GM21515 (cell line): ENCODE measurements at regions not wholly inside any gene's neighbourhood (a gene's known extent, or its start where the extent isn't known, plus 50 kb on each side); places are given as distances from the start of the nearest gene placed in this dataset.
A peak's percentile ranks its signal among the peaks of the same experiment; 100 is the strongest.

ENCODE experiments used
- ATAC-seq: cut with Tn5 transposase; IDR thresholded peaks from one replicate; pipeline ENCODE4 v1.9.1; 2021; ENCODE audit not compliant: unreplicated experiment

DNA sequence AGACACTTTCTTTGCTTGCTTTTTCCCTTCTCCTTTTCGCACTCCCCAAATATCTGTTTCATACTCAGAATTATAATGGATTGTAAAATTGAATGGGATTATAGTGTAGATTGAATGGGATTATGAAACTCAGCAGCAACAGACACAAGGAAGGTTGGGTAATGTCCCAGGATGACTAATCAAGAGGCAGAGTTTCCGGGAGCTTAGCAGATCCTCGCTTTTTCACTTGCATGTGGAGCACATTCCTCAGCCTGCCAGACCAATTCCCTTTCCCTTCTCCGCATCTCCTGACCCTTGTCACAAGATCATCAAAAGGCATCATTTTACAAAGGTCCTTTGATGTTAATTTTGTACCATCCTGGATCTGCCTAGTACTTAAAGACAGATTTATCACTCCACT is 55.1 kb upstream of the SLC1A1 start:
- no peak for ATAC-seq

DNA sequence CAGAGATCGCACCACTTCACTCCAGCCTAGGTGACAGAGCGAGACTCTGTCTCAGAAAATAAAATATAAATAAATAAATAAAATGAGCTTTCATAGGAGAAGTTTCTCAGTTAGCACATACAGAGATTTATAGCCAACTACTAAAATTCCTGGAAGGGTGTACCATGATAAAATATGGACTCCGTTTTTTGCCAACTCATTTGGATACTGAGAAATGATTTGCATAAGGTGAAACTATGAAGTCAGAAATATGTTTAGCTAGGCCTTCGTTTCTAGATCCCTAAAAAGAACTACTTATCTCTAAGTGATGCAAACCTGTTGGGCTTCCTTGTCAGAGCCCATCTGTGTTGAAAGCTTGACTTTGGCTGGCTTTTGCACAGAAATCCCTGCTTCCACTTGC is 56.9 kb upstream of the SLC1A1 start:
- no peak for ATAC-seq

DNA sequence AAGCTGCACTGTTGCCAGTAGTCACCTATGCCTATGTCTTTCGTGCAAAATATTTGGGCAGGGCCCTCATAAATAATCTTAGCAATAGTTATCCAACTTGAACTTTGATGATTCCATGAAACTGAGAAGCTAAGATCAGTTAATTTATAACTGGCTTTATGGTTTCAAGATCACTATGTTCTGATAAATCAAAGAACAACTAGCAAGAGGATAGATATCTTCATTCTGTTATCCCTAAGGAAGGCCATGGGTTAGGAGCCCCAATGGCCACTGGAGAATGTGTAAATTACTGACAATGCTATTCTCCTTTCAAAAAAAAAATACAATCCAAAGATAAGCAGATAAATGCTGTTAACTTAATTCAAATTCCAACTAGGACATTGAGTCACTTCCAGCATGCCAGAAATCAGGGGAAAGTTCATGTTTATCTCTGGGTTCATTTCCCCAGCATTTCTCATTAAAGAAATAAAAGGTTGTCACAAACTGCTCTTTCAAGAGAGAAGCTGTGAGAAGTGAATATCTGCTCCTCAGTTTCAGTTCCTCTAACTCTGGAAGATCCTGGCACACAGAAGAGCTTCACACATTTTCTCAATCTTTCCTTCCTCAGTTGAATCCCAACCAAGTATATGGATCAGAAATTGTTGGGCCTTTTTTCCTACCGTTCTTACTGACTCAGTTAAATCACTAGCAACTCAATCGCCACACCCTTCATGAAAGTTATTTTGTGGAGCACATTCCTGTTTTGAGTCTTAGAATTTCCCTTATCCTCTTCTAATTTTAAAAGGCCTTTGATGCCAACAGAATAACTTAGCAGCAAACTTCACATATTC is 59.6 kb upstream of the SLC1A1 start:
- no peak for ATAC-seq

DNA sequence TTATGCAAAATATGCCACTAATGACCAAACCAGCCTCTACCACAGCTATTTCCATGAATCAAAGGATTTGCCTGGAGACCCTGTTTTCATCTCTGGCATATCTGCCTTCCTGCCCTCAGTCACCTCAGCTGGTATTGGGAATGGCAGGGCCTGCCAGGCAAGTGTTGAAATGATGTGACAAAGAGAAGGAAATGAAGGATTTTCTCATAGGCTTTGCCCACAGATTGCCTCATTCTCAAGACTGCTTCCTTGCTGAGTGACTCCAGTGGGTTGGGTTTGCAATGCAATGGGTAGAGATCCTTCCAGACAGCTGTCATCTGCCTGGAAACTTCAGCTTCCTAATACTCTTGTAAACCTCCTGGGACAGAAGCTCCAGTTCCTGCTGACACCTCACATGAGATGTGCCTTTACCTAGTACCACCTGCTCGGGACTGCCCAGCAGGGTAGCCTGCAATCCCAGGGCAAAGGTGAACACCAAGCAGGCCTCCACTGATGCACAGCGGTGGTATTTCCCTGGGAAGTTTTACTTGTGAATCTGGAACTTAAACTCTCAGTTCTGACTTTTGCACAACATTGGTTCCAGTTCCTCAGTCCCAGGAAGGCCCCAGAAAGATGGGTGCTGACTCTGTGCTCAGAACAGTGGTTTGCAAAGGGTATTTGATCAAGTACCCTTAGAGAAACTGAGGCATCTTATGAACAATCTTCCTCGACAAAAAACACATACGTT is 64.8 kb upstream of the SLC1A1 start:
- no peak for ATAC-seq

DNA sequence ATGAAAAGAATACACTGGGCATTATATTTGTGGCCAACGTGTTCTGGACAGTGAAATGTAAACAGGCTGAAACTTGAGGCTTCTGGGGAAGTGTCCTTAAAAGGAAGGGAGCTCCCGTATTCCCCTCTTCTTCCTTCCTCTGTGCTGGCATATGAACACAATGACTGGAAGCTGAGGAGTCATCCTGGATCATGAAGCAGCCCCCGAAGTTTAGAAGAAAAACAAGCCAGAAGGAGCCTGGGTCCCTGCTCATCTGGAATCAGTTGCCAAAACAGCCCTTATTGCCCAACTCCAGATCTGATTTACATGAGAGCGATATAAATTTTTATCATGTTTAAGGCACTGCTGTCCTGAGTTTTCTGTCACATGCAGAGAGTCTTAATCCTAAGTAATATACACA is 65.4 kb upstream of the SLC1A1 start:
- ATAC-seq = no peak

DNA sequence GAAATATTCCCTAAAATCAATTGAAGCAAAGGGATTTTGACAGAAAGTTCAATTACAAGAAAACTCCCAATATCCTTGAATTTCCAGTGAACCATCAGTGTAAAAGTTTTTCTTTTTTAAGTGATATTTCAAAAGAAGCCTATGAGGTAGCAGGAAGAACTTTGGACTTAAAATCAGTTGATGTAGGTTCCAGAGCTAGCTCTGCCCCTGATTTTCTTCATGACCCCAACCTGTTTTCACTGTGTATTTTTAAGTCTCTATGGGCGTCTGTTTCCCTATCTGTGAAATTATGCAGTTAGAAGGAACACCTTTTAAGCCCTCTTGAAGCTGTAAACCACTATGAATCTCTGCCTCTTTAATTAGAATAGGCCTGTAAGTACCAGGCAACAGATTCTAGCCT is 66.2 kb upstream of the SLC1A1 start:
- ATAC-seq = no peak

DNA sequence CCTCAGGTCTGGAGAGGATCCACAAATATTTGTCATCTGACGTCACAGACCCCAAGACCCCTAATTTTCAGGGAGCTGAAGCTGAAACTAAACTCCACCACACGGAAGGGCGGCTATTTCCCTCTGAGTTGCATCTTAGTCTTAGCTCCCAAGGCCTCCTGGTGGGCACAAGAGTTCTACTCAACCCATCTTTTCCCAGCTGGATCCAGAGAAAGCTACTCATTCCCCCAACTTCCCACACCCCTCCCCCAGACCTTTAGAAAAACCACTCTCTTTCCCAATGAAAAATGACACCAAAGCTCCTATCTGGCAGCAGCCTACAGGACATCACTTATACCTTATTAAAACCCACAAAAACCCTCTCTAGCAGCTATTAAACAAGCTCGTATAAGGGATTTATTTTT is 67.1 kb upstream of the SLC1A1 start:
- ATAC-seq = no peak

DNA sequence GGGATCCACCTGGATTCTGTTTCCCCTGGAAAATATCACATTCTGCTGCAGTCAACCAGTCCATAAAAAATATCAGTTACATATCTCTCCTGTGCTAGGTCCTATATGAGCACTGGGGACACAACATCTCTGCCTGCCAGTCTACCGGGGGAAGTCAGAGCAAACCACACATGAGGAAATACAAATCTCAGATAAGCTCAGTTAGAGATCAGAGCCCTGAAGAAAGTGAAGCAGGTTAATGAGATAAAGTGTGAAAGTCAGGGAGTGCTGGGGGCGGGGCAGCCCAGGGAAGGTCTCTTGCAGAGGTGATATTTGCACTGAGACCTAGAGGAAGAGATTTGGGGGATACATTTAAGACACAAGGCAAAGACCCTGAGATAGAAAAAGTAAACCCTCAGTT is 67.8 kb upstream of the SLC1A1 start:
- peak; percentile 62 for ATAC-seq

DNA sequence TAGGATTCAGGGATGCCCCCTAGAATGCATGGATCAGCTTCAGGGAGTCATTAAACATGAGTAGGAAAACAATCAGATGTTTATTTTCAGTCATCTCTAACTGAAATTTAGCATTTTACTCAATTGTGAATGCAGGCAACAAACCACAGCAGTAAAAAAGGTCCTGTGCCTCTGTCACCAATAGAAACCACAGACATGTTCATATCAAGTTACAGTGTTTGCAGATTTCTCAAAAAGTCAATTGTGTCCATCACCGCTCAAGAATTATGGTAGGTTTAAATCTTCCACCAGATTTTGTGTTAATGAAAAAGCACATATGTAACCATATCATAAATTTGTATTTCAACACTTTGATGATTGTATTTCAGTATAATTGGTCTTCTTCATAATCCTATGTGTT is 68.4 kb upstream of the SLC1A1 start:
- no peak for ATAC-seq

DNA sequence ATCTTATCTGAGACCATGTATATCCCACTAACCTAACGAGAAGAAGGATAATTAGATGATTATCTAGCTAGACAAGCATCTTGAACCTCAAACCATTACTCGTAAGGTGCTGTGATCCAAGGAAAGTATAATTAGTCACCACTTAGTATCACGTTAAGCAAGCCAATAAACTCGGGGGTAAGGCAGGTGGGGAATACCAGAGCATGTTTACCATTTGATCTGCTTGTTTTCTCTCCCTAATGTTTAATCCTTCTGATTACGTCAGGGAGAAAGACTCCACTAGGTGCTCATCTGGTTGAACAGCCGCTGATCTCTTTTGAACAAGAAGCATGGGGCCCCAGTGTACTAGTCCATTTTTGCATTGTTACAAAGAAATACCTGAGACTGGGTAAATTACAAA is 69.9 kb upstream of the SLC1A1 start:
- ATAC-seq = no peak

DNA sequence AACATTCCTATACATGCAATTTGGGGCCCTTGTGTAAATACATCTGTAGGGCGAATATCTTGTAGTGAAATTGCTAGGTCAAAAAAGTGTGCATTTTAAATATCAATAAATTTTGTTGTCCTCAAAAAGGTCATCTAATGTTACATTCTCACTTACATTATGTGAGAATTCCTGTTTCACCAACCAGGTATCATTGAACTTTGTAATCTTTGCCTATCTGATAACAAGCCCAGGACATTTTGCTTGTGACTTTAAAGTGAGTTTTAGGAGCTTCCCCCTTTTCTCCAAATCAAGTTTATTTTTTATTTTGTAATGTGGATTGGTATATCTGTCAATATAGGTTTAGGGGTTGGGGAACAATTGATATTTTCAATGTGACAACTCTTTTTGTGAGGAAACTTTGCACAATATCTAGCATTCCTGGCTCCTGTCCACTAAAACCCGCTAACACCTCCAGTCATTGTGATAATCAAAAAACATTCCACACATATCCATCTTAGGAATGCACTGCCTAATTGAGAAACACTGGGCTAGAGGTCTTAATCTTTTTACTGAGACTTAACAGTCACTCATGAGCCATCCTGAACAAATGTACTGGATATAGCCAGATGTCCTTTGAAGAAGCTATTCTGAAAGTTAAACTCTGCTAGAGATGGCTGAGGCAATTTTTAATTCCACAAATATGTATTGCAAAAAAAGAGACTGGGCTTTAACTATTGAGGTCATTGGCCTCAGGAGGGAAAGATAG is 72.5 kb upstream of the SLC1A1 start:
- ATAC-seq = no peak

DNA sequence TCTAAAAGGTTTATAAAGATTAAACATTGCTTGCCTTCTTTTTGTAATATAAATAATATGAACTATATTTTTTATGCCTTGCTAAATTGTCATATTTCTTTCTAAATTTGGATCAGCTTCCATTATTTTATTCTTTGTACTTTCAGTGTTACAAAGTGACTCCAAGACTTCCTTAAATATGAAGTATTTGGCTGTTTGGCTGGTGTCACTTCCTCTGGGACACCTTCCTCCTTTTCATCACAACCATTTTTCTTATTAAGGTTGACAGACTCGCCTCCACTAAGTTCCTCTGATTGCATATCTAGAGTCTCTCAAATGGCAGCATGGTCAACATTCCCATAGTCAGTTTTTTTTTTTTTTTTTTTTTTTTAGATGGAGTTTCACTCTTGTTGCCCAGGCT is 73.8 kb upstream of the SLC1A1 start:
- no peak for ATAC-seq

DNA sequence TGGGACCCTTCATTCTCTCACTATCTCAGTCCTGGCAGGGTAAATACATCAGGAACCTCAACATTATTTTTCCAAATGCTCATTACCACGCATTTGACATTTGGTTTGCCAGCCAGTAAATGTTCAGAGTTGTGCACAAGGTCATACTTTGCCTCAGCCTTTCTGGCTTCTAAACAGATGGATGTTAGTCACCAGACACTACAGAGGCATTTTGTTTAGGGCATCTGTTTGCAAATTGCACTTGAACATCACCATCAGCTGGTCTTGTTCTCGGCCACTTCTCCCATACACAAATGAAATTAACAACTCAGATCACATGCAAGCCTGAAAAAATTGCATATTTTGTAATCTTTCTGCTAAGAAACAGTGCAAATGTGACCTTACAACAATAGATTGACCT is 75.0 kb upstream of the SLC1A1 start:
- ATAC-seq = no peak

DNA sequence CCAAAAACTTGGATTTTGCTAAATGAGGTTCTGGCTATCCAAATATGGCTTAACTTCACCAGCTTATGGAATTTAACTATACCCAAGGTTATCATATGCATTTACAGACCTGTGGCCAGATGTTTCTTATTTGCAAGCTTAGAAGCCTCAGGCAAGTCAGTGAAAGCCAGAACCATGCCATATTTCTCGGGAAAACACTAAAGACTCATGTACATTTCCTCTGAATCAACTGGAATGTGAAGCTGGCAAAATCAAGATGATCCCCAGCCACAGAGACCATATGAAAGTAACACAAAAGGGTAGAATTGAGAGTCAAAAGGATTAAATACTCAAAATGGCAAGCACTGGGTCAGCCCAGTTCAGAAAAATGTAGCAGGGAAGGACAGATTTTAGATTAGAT is 76.4 kb upstream of the SLC1A1 start:
- no peak for ATAC-seq

DNA sequence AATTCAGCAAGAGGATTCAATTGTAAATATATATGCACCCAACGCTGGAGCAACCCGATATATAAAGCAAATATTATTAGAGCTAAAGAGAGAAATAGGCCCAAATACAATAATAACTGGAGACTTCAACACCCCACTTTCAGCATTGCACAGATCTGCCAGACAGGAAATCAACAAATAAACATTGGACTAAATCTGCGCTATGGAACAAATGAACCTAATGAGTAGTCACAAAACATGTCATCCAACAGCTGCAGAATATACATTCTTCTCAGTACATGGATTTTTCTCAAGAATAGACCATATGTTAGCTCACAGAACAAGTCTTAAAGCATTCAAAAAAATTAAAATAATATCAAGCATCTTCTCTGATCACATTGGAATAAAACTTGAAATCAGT is 86.1 kb upstream of the SLC1A1 start:
- no peak for ATAC-seq

DNA sequence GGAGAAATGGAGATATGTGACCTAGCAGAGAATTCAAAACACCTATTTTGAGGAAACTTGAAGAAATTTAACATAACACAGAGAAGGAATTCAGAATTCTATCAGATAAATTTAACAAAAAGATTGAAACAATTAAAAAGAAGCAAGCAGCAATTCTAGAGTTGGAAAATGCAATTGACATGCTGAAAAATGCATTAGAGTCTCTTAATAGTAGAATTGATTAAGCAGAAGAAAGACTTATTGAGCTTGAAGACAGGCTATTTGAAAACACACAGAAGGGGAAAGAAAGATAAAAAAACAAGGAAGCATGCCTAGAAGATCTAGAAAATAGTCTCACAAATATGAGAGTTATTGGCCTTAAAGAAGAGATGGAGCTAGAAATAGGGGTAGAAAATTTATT is 87.8 kb upstream of the SLC1A1 start:
- ATAC-seq = no peak

DNA sequence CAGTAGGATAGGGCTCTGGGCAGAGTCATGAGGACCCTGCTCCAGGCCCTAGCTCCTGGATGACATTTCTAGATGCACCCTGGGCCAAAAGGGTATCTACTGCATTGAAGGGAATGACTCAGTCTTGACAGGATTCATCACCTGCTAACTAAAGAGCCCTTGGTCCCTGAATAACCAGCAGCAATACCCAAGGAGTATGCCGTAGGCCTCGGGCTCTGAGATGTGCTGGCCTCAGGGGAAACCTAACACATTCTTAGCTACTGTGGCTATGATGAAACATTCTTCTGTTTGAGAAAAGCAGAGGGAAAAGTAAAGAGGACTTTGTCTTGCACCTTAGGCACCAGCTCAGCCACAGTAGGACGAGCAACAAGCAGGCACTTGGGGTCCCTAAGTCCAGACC is 89.5 kb upstream of the SLC1A1 start:
- no peak for ATAC-seq

DNA sequence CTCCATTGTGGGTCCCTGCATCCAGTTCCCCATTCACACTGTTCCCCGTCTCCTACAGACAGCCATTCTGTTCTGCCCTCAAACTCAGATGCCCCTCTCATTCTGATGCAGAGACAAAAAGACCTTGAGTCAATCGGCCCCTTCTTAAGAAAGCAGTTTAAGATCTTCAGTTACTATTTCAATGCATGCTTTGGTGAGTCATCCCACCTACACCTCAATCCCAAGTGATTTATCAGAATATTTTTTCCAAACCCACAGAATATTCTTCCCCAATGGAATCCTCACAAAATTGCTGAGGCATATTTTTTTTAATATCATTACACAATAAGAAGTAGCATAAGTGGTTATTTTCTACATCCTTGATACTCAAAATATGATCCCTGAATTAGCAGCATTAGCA is 92.4 kb upstream of the SLC1A1 start:
- ATAC-seq = no peak

DNA sequence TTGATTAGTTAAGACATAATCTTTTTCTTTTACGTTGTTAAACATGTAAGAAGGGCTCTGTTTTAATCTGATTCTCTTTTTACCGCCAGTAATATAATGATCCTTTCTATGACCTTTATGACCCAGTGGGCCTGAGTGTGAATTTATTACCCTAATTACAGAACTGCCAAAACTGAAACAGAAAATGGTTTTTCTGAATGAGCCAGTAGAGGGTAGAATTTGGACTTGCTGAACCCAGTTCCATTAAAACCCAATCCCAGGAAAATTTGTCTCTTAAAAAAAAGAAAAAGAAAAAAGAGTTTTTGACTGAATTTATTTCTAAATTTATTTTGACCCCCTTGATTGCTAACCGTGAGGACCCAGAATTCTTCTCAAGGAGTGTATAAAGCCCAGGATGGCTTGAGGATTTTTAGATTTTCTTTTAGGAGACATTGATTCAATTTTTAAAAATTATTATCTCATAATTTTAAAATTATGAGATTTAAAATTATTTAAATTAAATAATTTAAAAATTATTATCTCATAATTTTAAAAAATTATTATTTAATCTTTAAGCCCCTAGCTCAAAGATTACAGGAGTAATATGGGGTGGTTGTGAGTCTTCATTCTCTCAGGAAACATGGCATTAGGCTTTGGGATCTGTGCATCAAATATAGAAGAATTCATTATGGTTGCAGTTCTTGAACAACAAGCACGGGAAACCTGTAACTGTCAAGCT is 94.1 kb upstream of the GLIS3 start:
- no peak for ATAC-seq

DNA sequence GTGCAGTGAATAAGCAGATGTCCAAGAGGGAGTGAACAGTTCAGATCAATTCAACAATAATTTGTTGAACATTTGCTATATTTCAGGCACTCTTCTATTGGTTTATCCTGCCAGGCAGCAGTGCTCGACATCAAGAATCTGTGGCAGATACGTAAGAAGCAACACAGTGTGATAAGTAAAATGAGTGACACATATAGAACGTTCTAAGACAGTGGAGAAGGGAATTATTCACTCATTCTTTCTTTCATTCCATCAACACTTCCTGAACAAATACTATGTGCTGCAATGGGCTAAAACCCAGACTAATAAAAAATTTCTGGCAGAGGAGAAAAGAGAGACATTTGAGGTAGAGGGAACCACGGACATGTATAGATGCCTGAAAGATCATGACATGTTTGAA is 89.9 kb upstream of the GLIS3 start:
- ATAC-seq = no peak

DNA sequence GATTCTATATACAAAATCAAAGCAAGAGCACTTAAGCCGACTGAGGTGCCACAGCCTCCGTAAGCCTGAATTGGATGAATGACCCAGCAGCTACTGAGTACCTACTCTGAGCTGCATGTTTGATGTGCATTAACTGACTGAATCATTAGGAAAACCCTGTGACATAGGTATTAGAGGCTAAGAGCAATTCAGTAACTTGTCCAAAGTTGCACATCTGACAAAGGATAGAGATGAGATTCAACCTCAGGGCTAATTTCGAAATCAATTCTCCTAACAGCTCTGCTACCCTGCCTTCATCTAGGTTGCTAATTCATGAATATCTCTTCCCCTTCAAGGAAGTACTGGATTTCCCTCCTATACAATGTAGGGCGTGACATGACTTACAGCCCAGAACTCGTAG is 89.1 kb upstream of the GLIS3 start:
- no peak for ATAC-seq
